Loucy (cell line): ENCODE measurements at regions not wholly inside any gene's neighbourhood (a gene's known extent, or its start where the extent isn't known, plus 50 kb on each side); places are given as distances from the start of the nearest gene placed in this dataset.

Experiments
- H2AFZ ChIP-seq: fragments of 200-600 bp; sonication (generic); 2 replicates; pipeline ENCODE4 v1.6.0; 2016; ENCODE audit warnings: antibody characterized with exemption, mild to moderate bottlenecking, low read length, moderate library complexity
- H3F3A ChIP-seq: fragments of 200-600 bp; 2 replicates; pipeline ENCODE4 v1.6.0; 2016; ENCODE audit warnings: antibody characterized with exemption, low read depth, mild to moderate bottlenecking
- H3K27me3 ChIP-seq: fragments of 200-600 bp; sonication (generic); 2 replicates; pipeline ENCODE4 v1.6.1; 2014; ENCODE audit warnings: low read length, mild to moderate bottlenecking; ENCODE audit not compliant: insufficient read depth, poor library complexity, severe bottlenecking
- H3K36me3 ChIP-seq: fragments of 200-600 bp; sonication (generic); 2 replicates; pipeline ENCODE4 v1.6.1; 2016; ENCODE audit warnings: low read length; ENCODE audit not compliant: insufficient read depth
- H3K4me1 ChIP-seq: fragments of 200-600 bp; sonication (generic); 2 replicates; pipeline ENCODE4 v1.5.1; 2014; ENCODE audit warnings: low read length, mild to moderate bottlenecking; ENCODE audit not compliant: insufficient read depth, poor library complexity, severe bottlenecking
- H3K4me2 ChIP-seq: fragments of 200-600 bp; sonication (generic); 2 replicates; pipeline ENCODE4 v1.6.0; 2014; ENCODE audit warnings: antibody characterized with exemption, low read length, low read depth, mild to moderate bottlenecking; ENCODE audit not compliant: poor library complexity, severe bottlenecking
- H3K4me3 ChIP-seq: fragments of 200-600 bp; sonication (generic); 2 replicates; pipeline ENCODE4 v1.5.1; 2014; ENCODE audit warnings: low read length, mild to moderate bottlenecking, mixed read lengths; ENCODE audit not compliant: poor library complexity, severe bottlenecking
- H3K79me2 ChIP-seq: fragments of 200-600 bp; sonication (generic); 2 replicates; pipeline ENCODE4 v1.6.1; 2014; ENCODE audit warnings: low read length; ENCODE audit not compliant: insufficient read depth
- H3K9ac ChIP-seq: fragments of 200-600 bp; sonication (generic); 2 replicates; pipeline ENCODE4 v1.6.0; 2014; ENCODE audit warnings: mild to moderate bottlenecking, low read depth, low read length, moderate library complexity; ENCODE audit not compliant: poor library complexity, severe bottlenecking
- H3K9me2 ChIP-seq: fragments of 200-600 bp; sonication (generic); replicated peaks from 2 replicates; pipeline ENCODE4 v1.6.1; 2016; ENCODE audit warnings: low read depth, low read length, mixed read lengths
- H3K9me3 ChIP-seq: fragments of 200-600 bp; sonication (generic); 2 replicates; pipeline ENCODE4 v1.6.1; 2014; ENCODE audit warnings: mild to moderate bottlenecking, antibody characterized with exemption, low read length, low read depth; ENCODE audit not compliant: insufficient read depth
- H4K20me1 ChIP-seq: fragments of 200-600 bp; sonication (generic); 2 replicates; pipeline ENCODE4 v1.6.0; 2014; ENCODE audit warnings: antibody characterized with exemption, low read length, mild to moderate bottlenecking; ENCODE audit not compliant: insufficient read depth, poor library complexity, severe bottlenecking
- CTCF ChIP-seq: fragments of 200-600 bp; sonication (generic); conservative IDR thresholded peaks from 2 replicates; pipeline ENCODE4 v1.5.1; 2014; ENCODE audit warnings: mild to moderate bottlenecking, antibody characterized with exemption, low read length
- EZH2phosphoT487 ChIP-seq: fragments of 200-600 bp; IDR thresholded peaks from 2 replicates; pipeline ENCODE4 v1.6.1; 2018; ENCODE audit warnings: antibody characterized with exemption, mild to moderate bottlenecking, moderate library complexity, borderline replicate concordance

GRCh38 chr6:115120391-115120790 lies 777.6 kb upstream of the HS3ST5 start:
- Histone ChIP-seq H3K27me3 (no peaks in the 10 kb centered on the region), H3K79me2 (no peaks in the 10 kb centered on the region), H3F3A (no peaks in the 10 kb centered on the region), H3K9me3 (0 out of 2 replicates have a peak, but pooled peaks cover 5% of the 10 kb centered on the region), H3K4me3 (no peak overlapping the region), H3K4me1 (no peaks in the 10 kb centered on the region), H3K4me2 (no peak overlapping the region), H2AFZ (no peak overlapping the region), H3K9me2 (no peaks in the 10 kb centered on the region), H3K9ac (no peak overlapping the region), H3K36me3 (no peaks in the 10 kb centered on the region), H4K20me1 (no peaks in the 10 kb centered on the region)
- no peak for TF ChIP-seq EZH2phosphoT487
- no peak for TF ChIP-seq CTCF

GRCh38 chr6:115091461-115091860 lies 748.6 kb upstream of the HS3ST5 start:
- Histone ChIP-seq H3F3A (no peaks in the 10 kb centered on the region), H3K4me3 (no peak overlapping the region), H3K27me3 (no peaks in the 10 kb centered on the region), H3K79me2 (no peaks in the 10 kb centered on the region), H3K36me3 (no peaks in the 10 kb centered on the region), H3K9me3 (no peaks in the 10 kb centered on the region), H3K4me2 (no peak overlapping the region), H4K20me1 (no peaks in the 10 kb centered on the region), H2AFZ (no peak overlapping the region), H3K4me1 (no peaks in the 10 kb centered on the region), H3K9me2 (no peaks in the 10 kb centered on the region), H3K9ac (no peak overlapping the region)
- TF ChIP-seq CTCF (no peak), EZH2phosphoT487 (no peak)

GRCh38 chr6:115078555-115078954 lies 735.7 kb upstream of the HS3ST5 start:
- Histone ChIP-seq H3K4me3 (no peak overlapping the region), H3K4me2 (no peak overlapping the region), H3K79me2 (no peaks in the 10 kb centered on the region), H3K36me3 (no peaks in the 10 kb centered on the region), H4K20me1 (no peaks in the 10 kb centered on the region), H3K27me3 (no peaks in the 10 kb centered on the region), H2AFZ (no peak overlapping the region), H3K9me2 (no peaks in the 10 kb centered on the region), H3K9ac (no peak overlapping the region), H3K4me1 (no peaks in the 10 kb centered on the region), H3K9me3 (no peaks in the 10 kb centered on the region), H3F3A (no peaks in the 10 kb centered on the region)
- TF ChIP-seq EZH2phosphoT487 (no peak), CTCF (no peak)
